K562 (cell line): ENCODE measurements at regions not wholly inside any gene's neighbourhood (a gene's known extent, or its start where the extent isn't known, plus 50 kb on each side); places are given as distances from the start of the nearest gene placed in this dataset.

ENCODE experiments used
- ARHGAP35 ChIP-seq: fragments of 450-650 bp; IDR thresholded peaks from 2 replicates; pipeline ENCODE4 v1.6.1; 2018; ENCODE audit not compliant: partially characterized antibody
- ARID2 ChIP-seq: fragments of 450-650 bp; IDR thresholded peaks from 2 replicates; pipeline ENCODE4 v1.6.1; 2017; ENCODE audit warnings: antibody characterized with exemption, mild to moderate bottlenecking
- BACH1 ChIP-seq: fragments of 200-800 bp; sonication (Bioruptor generic); IDR thresholded peaks from 2 replicates; pipeline ENCODE4 v1.6.1; 2016; ENCODE audit warnings: missing genetic modification characterization, missing compliant biosample characterization
- CCAR2 ChIP-seq: fragments of 200-400 bp; formaldehyde crosslinking; IDR thresholded peaks from 2 replicates; pipeline ENCODE4 v1.6.1; 2017; ENCODE audit warnings: mild to moderate bottlenecking, low read depth, low read length
- GATAD2A ChIP-seq: fragments of 450-650 bp; IDR thresholded peaks from 2 replicates; pipeline ENCODE4 v1.6.1; 2017
- JUN ChIP-seq, 2 experiments: sonication (generic) in 1 of 2; formaldehyde crosslinking in 1 of 2; IDR thresholded peaks; 2 replicates each; pipeline versions ENCODE4 v1.6.1 to v1.8.0; 2012 to 2022; ENCODE audit warnings: borderline replicate concordance in 2 of 2, mild to moderate bottlenecking in 2 of 2, improper control_type of control experiment in 1 of 2, low read depth in 1 of 2, low read length in 1 of 2, missing genetic modification reagents in 1 of 2
- KAT2B ChIP-seq: IDR thresholded peaks from one replicate; pipeline ENCODE4 v1.6.1; 2012; ENCODE audit warnings: low read depth, mild to moderate bottlenecking, control low read depth, inconsistent platforms, low read length, moderate library complexity
- MYNN ChIP-seq, 2 experiments: sonication (generic); formaldehyde crosslinking in 1 of 2; IDR thresholded peaks; 2 replicates each; pipeline versions ENCODE4 v1.5.0 to v1.6.1; 2016 to 2020; ENCODE audit warnings: antibody characterized with exemption in 1 of 2, missing genetic modification reagents in 1 of 2
- NEUROD1 ChIP-seq: fragments of 150-350 bp; IDR thresholded peaks from 2 replicates; pipeline ENCODE4 v1.6.1; 2014; ENCODE audit warnings: borderline replicate concordance, low read length, low read depth; ENCODE audit not compliant: partially characterized antibody
- RAD51 ChIP-seq: fragments of 450-650 bp; IDR thresholded peaks from 2 replicates; pipeline ENCODE4 v1.7.1; 2016; ENCODE audit warnings: low read depth, mild to moderate bottlenecking, borderline replicate concordance
- RCOR1 ChIP-seq, 2 experiments: IDR thresholded peaks; 2 replicates each; pipeline ENCODE4 v1.6.1; 2012; ENCODE audit warnings: low read depth in 2 of 2, low read length in 2 of 2, borderline replicate concordance in 1 of 2, improper control_type of control experiment in 1 of 2
- RFX1 ChIP-seq: fragments of 450-650 bp; IDR thresholded peaks from 2 replicates; pipeline ENCODE4 v1.6.1; 2016; ENCODE audit warnings: mild to moderate bottlenecking, moderate library complexity
- ZBTB11 ChIP-seq, 3 experiments: fragments of 200-800 bp in 1 of 3; fragments of 250-450 bp in 1 of 3; fragments of 450-650 bp in 1 of 3; sonication (Bioruptor Pico) in 1 of 3; sonication (Bioruptor generic) in 1 of 3; formaldehyde crosslinking in 1 of 3; IDR thresholded peaks; 2 replicates each; pipeline versions ENCODE4 v1.6.1 to v1.8.0; 2016 to 2022; ENCODE audit warnings: mild to moderate bottlenecking in 2 of 3, missing genetic modification characterization in 2 of 3, missing compliant biosample characterization in 1 of 3, moderate library complexity in 1 of 3
- ZBTB2 ChIP-seq: fragments of 450-650 bp; IDR thresholded peaks from 2 replicates; pipeline ENCODE4 v1.6.1; 2016; ENCODE audit warnings: antibody characterized with exemption
- ZBTB9 ChIP-seq: fragments of 450-650 bp; formaldehyde crosslinking; IDR thresholded peaks from 2 replicates; pipeline ENCODE4 v1.4.0; 2020; ENCODE audit warnings: mild to moderate bottlenecking, moderate library complexity
- ZFP91 ChIP-seq: sonication (generic); formaldehyde crosslinking; IDR thresholded peaks from 2 replicates; pipeline ENCODE4 v1.8.0; 2022; ENCODE audit warnings: mild to moderate bottlenecking, missing genetic modification reagents
- ZNF449 ChIP-seq: fragments of 250-450 bp; sonication (Bioruptor Pico); IDR thresholded peaks from 2 replicates; pipeline ENCODE4 v1.8.0; 2022; ENCODE audit warnings: moderate library complexity, mild to moderate bottlenecking, inconsistent platforms
- ZNF707 ChIP-seq: fragments of 250-450 bp; sonication (Bioruptor Pico); conservative IDR thresholded peaks from 2 replicates; pipeline ENCODE4 v1.8.0; 2022; ENCODE audit warnings: inconsistent platforms, mild to moderate bottlenecking, moderate library complexity
- ZNF717 ChIP-seq: fragments of 250-450 bp; sonication (Bioruptor Pico); IDR thresholded peaks from 2 replicates; pipeline ENCODE4 v1.5.0; 2021

- no peak for TF ChIP-seq MYNN (IDR thresholded peaks at IDR 0.05)
- no peak for TF ChIP-seq MYNN (CRISPR knock-in tag; IDR thresholded peaks at IDR 0.05)
- TF ChIP-seq ZBTB9 (CRISPR knock-in tag) = no peak
- TF ChIP-seq RAD51 = no peak
- TF ChIP-seq RCOR1 (IDR thresholded peaks at IDR 0.05; ENCODE audit: borderline replicate concordance in 1 of 2, low read depth in 2 of 2, low read length in 2 of 2) = peak; percentile 85 to 94; a peak in 3 of 4 replicates
- no peak for TF ChIP-seq ZBTB2
- TF ChIP-seq ZNF707 (CRISPR knock-in tag) = no peak
- no peak for TF ChIP-seq ZNF449 (CRISPR knock-in tag)
- no peak for TF ChIP-seq ARHGAP35
- TF ChIP-seq ARID2 = no peak
- peak; percentile 56 for TF ChIP-seq NEUROD1
- TF ChIP-seq ZBTB11 (CRISPR knock-in tag; IDR thresholded peaks at IDR 0.05) = peak in 1 of 3 experiments; percentile 35; a peak in 1 of 6 replicates
- TF ChIP-seq GATAD2A = no peak
- TF ChIP-seq KAT2B = no peak
- TF ChIP-seq ZFP91 (CRISPR knock-in tag) = no peak
- TF ChIP-seq BACH1 (tag) = no peak
- TF ChIP-seq JUN (IDR thresholded peaks at IDR 0.05; ENCODE audit: borderline replicate concordance, low read depth, low read length) = no peak
- TF ChIP-seq JUN (CRISPR knock-in tag; IDR thresholded peaks at IDR 0.05; ENCODE audit: borderline replicate concordance) = no peak
- no peak for TF ChIP-seq RFX1
- TF ChIP-seq CCAR2 = no peak
- TF ChIP-seq ZNF717 (CRISPR knock-in tag) = no peak
These were observed 343.9 kb upstream of the NOCT start (continued) for GRCh38 chr4:138671606-138672084.
